ENCODE measurements at regions not wholly inside any gene's neighbourhood (a gene's known extent, or its start where the extent isn't known, plus 50 kb on each side); places are given as distances from the start of the nearest gene placed in this dataset.

DNA sequence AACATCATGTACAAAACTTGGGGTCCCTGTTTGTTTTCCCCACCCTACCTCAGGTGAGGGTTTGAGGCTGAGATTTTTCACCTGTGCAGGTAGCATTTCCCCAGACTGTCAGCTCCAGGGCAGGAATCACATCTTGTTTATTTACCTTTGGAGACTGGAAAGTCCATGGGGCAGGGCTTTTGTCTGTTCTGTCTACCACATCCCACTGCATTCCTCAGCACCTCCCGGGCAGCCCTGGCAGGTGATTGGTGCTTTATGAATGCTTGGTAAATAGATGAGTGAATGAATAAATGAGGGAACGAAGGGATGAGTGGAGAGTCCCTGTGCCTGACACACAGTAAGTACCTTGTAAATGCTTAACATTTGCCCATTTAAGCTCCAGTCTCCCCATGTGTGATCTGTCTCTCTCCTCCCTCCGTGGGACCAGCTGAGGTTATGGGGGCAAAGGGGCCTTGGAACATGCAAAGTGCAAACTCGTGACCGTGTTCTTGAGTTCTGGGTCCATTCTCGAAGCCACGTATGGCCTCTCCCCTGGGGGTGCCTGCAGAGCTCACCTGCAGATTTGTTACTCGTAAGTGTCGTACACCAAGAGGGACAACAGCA is 69.7 kb upstream of the PMEPA1 start:
- ChIA-PET POLR2A (ENCODE audit: partially characterized antibody) (no interaction called here), CTCF (ENCODE audit: partially characterized antibody) (interaction anchor here (0.7 to 1.1 kb wide), 4 partner anchors 9 to 456 kb away, joined by 3 to 5 read pairs (median 4); no protein-coding TSS in a partner anchor)
- H2AK5ac ChIP-seq (ENCODE audit: low read depth, low read length): no peak overlapping the region

More for the DNA sequence above, 69.7 kb upstream of the PMEPA1 start:
- H4K20me1 ChIP-seq (replicated peaks in 1 of 2; ENCODE audit: control insufficient read depth in 1 of 2, insufficient read depth in 2 of 2, low read length in 2 of 2): no peaks in the 10 kb centered on the region
- no peak overlapping the region for H3K23ac ChIP-seq (ENCODE audit: insufficient read length)
- H3K4me2 ChIP-seq (ENCODE audit: insufficient read depth in 1 of 2, low read depth in 2 of 2, low read length in 2 of 2): no peak overlapping the region
- no peak overlapping the region for H2BK12ac ChIP-seq (ENCODE audit: low read depth, low read length)
- H3K9me3 ChIP-seq (ENCODE audit: insufficient read depth in 2 of 2, low read depth in 1 of 2, low read length in 1 of 2): no peaks in the 10 kb centered on the region
- H3K27ac ChIP-seq (ENCODE audit: low read depth, low read length): no peak overlapping the region
- H2AFZ ChIP-seq (ENCODE audit: low read length): 0 out of 2 replicates have a peak overlapping the region, but pooled peaks have one; percentile 15
- H4K5ac ChIP-seq (ENCODE audit: insufficient read length, low read depth, low read length): no peak overlapping the region
- no peaks in the 10 kb centered on the region for H3K79me1 ChIP-seq (ENCODE audit: low read depth, low read length)
- no peak overlapping the region for H2BK5ac ChIP-seq (ENCODE audit: low read depth, low read length)
- no peaks in the 10 kb centered on the region for H3K36me3 ChIP-seq (ENCODE audit: control insufficient read depth in 2 of 4, insufficient read depth in 4 of 4, low read length in 3 of 4)
- H3K4me3 ChIP-seq (ENCODE audit: extremely low read depth in 1 of 4, insufficient read depth in 2 of 4, low read depth in 3 of 4, low read length in 4 of 4): no peak overlapping the region
- no peak overlapping the region for H3K56ac ChIP-seq (replicated peaks; ENCODE audit: insufficient read length, low read depth, low read length)
- H3K79me2 ChIP-seq (ENCODE audit: control insufficient read depth in 1 of 2, insufficient read depth in 2 of 2, low read length in 2 of 2): no peaks in the 10 kb centered on the region
- H3K18ac ChIP-seq (ENCODE audit: extremely low read depth, low read length): no peak overlapping the region
- H3K27me3 ChIP-seq (replicated peaks in 1 of 4; ENCODE audit: control insufficient read depth in 3 of 4, extremely low read depth in 1 of 4, insufficient read depth in 3 of 4, low read length in 3 of 4): no peaks in the 10 kb centered on the region
- peaks cover 0 to 5% (median 2%) of the 10 kb centered on the region in 4 experiments; a peak in 3 of 7 replicates for H3K4me1 ChIP-seq (replicated peaks in 1 of 4; ENCODE audit: control insufficient read depth in 3 of 4, insufficient read depth in 4 of 4, low read length in 3 of 4)
- TF ChIP-seq TAF1 (IDR thresholded peaks at IDR 0.05; ENCODE audit: low read depth, low read length): no peak
- TF ChIP-seq TEAD4 (IDR thresholded peaks at IDR 0.05; ENCODE audit: low read depth, low read length): peak; percentile 6; the same call in 1 of the 2 replicates
- TF ChIP-seq CREB1 (IDR thresholded peaks at IDR 0.05): no peak
- peak overlapping the region; percentile 27 for H3K4ac ChIP-seq (replicated peaks; ENCODE audit: insufficient read length, low read depth, low read length)
- H3K9ac ChIP-seq (replicated peaks in 1 of 4; ENCODE audit: extremely low read depth in 1 of 4, low read depth in 3 of 4, low read length in 3 of 4): no peak overlapping the region
- no peak overlapping the region for H2BK20ac ChIP-seq (ENCODE audit: low read length)
- no peak overlapping the region for H2BK120ac ChIP-seq (replicated peaks; ENCODE audit: low read depth, low read length)
- DNase-seq (ENCODE audit: low read depth in 1 of 2, low spot score in 2 of 2) (no peak), FAIRE-seq (no peak)
- WGBS, 2 experiments (ENCODE audit: extremely low coverage in 1 of 2, insufficient coverage in 1 of 2, insufficient read length in 1 of 2, insufficient replicate concordance in 2 of 2, low coverage in 1 of 2, low lambda C conversion rate in 2 of 2, missing lambda C conversion rate in 1 of 2): 89% methylated on average over 9 of the region's 9 CpGs; no CpG with 5 or more reads in 1 of the 2 experiments
- no peak overlapping the region for H2BK15ac ChIP-seq (ENCODE audit: low read length)
- no peak overlapping the region for H4K8ac ChIP-seq (ENCODE audit: extremely low read depth, insufficient read depth, low read length)
- peaks cover 8% of the 10 kb centered on the region; the same call in 1 of the 2 replicates for H3K23me2 ChIP-seq (ENCODE audit: low read depth, low read length)
- H4K91ac ChIP-seq (replicated peaks; ENCODE audit: insufficient read length, low read length): no peak overlapping the region
- no peak overlapping the region for H3K14ac ChIP-seq (ENCODE audit: insufficient read length)

Data from H1 (cell line).